Colonic mucosa (tissue), 4 donors: ENCODE measurements at regions not wholly inside any gene's neighbourhood (a gene's known extent, or its start where the extent isn't known, plus 50 kb on each side); places are given as distances from the start of the nearest gene placed in this dataset.
A peak's percentile ranks its signal among the peaks of the same experiment; 100 is the strongest.

Experiments used
- DNase-seq: peaks from one replicate; pipeline ENCODE4 v3.0.0-alpha.2; 2020
- H3K27ac ChIP-seq: fragments of 200-600 bp; one replicate; pipeline ENCODE4 v1.8.0; 2021
- H3K27me3 ChIP-seq: fragments of 200-600 bp; one replicate; pipeline ENCODE4 v1.8.0; 2021
- H3K36me3 ChIP-seq: fragments of 200-600 bp; one replicate; pipeline ENCODE4 v1.8.0; 2021
- H3K4me1 ChIP-seq: fragments of 200-600 bp; one replicate; pipeline ENCODE4 v1.8.0; 2021; ENCODE audit warnings: mild to moderate bottlenecking
- H3K4me3 ChIP-seq: fragments of 200-600 bp; one replicate; pipeline ENCODE4 v1.8.0; 2021
- H3K9ac ChIP-seq, 2 donors: one replicate each; pipeline ENCODE4 v1.7.0; 2013; ENCODE audit warnings: control low read depth in 2 of 2, low read depth in 2 of 2, low read length in 2 of 2
- H3K9me3 ChIP-seq: fragments of 200-600 bp; one replicate; pipeline ENCODE4 v1.8.0; 2021
- intact Hi-C: fragments of 100-400 bp; cut with DNase I; formaldehyde crosslinking; loops from one replicate; pipeline ENCODE4 v1.14.1; 2022
- TF ChIP-seq, protein P1 (sequence below): fragments of 200-600 bp; IDR thresholded peaks from one replicate; pipeline ENCODE4 v1.8.0; 2022; ENCODE audit warnings: antibody characterized with exemption, mild to moderate bottlenecking
- donor health status: healthy.
- donor health status: DM: no; HTN: no; CAD: no.
- donor health status: DM: no; HTN: no; CAD: no.

- TF ChIP-seq, protein P1, sequence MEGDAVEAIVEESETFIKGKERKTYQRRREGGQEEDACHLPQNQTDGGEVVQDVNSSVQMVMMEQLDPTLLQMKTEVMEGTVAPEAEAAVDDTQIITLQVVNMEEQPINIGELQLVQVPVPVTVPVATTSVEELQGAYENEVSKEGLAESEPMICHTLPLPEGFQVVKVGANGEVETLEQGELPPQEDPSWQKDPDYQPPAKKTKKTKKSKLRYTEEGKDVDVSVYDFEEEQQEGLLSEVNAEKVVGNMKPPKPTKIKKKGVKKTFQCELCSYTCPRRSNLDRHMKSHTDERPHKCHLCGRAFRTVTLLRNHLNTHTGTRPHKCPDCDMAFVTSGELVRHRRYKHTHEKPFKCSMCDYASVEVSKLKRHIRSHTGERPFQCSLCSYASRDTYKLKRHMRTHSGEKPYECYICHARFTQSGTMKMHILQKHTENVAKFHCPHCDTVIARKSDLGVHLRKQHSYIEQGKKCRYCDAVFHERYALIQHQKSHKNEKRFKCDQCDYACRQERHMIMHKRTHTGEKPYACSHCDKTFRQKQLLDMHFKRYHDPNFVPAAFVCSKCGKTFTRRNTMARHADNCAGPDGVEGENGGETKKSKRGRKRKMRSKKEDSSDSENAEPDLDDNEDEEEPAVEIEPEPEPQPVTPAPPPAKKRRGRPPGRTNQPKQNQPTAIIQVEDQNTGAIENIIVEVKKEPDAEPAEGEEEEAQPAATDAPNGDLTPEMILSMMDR: no peak
- Histone ChIP-seq H3K27ac (no peak overlapping the region), H3K36me3 (no peaks in the 10 kb centered on the region), H3K4me1 (no peaks in the 10 kb centered on the region), H3K4me3 (no peak overlapping the region), H3K9ac (no peak overlapping the region), H3K9me3 (no peaks in the 10 kb centered on the region), H3K27me3 (no peaks in the 10 kb centered on the region)
- DNase-seq: no peak
- intact Hi-C loops: no loop called here
Measured at GRCh38 chr2:238521870-238522269, 95.1 kb downstream of the ASB1 start.

- intact Hi-C loops: no loop called here
- no peaks in the 10 kb centered on the region for H3K36me3 ChIP-seq
- TF ChIP-seq, protein P1: no peak
- DNase-seq: peak; percentile 23
- no peak overlapping the region for H3K9ac ChIP-seq
- H3K27ac ChIP-seq: no peak overlapping the region
- H3K4me1 ChIP-seq: no peaks in the 10 kb centered on the region
- H3K27me3 ChIP-seq: no peaks in the 10 kb centered on the region
- H3K9me3 ChIP-seq: no peaks in the 10 kb centered on the region
- no peak overlapping the region for H3K4me3 ChIP-seq
Measured at GRCh38 chr2:238523158-238524110, 96.7 kb downstream of the ASB1 start.

- Histone ChIP-seq H3K27me3 (no peaks in the 10 kb centered on the region), H3K4me1 (no peaks in the 10 kb centered on the region), H3K9me3 (no peaks in the 10 kb centered on the region), H3K36me3 (no peaks in the 10 kb centered on the region), H3K4me3 (no peak overlapping the region), H3K9ac (no peak overlapping the region), H3K27ac (no peak overlapping the region)
- intact Hi-C loops: no loop called here
- DNase-seq: no peak
- TF ChIP-seq, protein P1: no peak
Measured at GRCh38 chr2:238524426-238524983, 97.8 kb downstream of the ASB1 start.

GRCh38 chr2:238525990-238526389, 99.3 kb downstream of the ASB1 start:
- no peak overlapping the region for H3K9ac ChIP-seq
- no peaks in the 10 kb centered on the region for H3K9me3 ChIP-seq
- TF ChIP-seq, protein P1: no peak
- intact Hi-C loops: no loop called here
- no peak overlapping the region for H3K27ac ChIP-seq
- no peak overlapping the region for H3K4me3 ChIP-seq
- H3K36me3 ChIP-seq: no peaks in the 10 kb centered on the region
- H3K27me3 ChIP-seq: no peaks in the 10 kb centered on the region
- no peaks in the 10 kb centered on the region for H3K4me1 ChIP-seq
- no peak for DNase-seq

DNA sequence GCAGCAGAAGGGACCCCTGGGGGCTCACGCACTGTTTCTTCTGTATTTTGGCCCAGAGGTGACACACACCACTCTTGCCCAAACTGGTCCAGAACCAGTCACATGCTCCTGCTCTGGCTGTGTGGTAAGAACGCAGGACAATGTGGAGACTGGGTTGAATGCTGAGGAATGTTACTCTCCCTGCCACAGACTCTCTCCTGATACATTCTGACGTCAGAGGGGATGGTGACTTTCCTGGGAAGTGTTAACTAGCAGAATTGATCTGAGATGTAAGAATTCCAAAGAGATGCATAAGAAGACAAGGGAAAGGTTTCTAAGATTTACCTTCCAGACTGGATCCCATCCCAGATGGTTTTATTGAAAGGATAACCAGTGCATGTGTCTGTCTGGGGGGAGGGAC, 100.8 kb downstream of the ASB1 start:
- H3K4me3 ChIP-seq: no peak overlapping the region
- intact Hi-C loops: no loop called here
- H3K4me1 ChIP-seq: no peaks in the 10 kb centered on the region
- no peak for DNase-seq
- no peaks in the 10 kb centered on the region for H3K36me3 ChIP-seq
- H3K9me3 ChIP-seq: no peaks in the 10 kb centered on the region
- TF ChIP-seq, protein P1: no peak
- H3K9ac ChIP-seq: no peak overlapping the region
- H3K27ac ChIP-seq: no peak overlapping the region
- H3K27me3 ChIP-seq: no peaks in the 10 kb centered on the region
